Prostate gland (tissue), 2 donors: ENCODE measurements at regions not wholly inside any gene's neighbourhood (a gene's known extent, or its start where the extent isn't known, plus 50 kb on each side); places are given as distances from the start of the nearest gene placed in this dataset.
"Not testable (repeated sequence)": the region's sequence is repeated elsewhere in the genome, so short reads cannot be mapped to it uniquely, and the experiment has no call there.

Source experiments
- DNase-seq: peaks from one replicate; pipeline ENCODE4 v3.0.0-alpha.2; 2019; ENCODE audit warnings: low spot score
- H3K27ac ChIP-seq, 2 donors: fragments of 200-600 bp; sonication (generic); 2 replicates each; pipeline ENCODE4 v1.5.1; 2017 to 2019
- H3K27me3 ChIP-seq: fragments of 200-600 bp; sonication (generic); replicated peaks from 2 replicates; pipeline ENCODE4 v1.5.1; 2019; ENCODE audit not compliant: insufficient read depth
- H3K36me3 ChIP-seq, 2 donors: fragments of 200-600 bp; sonication (generic); 1 replicate in 1 of 2; 2 replicates in 1 of 2; pipeline versions ENCODE4 v1.5.1 to v1.8.1; 2017 to 2019
- H3K4me1 ChIP-seq: fragments of 200-600 bp; sonication (generic); replicated peaks from 2 replicates; pipeline ENCODE4 v1.5.1; 2019
- H3K4me3 ChIP-seq, 2 donors: fragments of 200-600 bp; sonication (generic); 2 replicates each; pipeline ENCODE4 v1.5.1; 2017 to 2019
- H3K9me3 ChIP-seq: fragments of 200-600 bp; sonication (generic); 2 replicates; pipeline ENCODE4 v1.5.1; 2017
- POLR2A ChIP-seq: fragments of 450-650 bp; IDR thresholded peaks from one replicate; pipeline ENCODE4 v1.6.1; 2016; ENCODE audit warnings: antibody characterized with exemption, mild to moderate bottlenecking
- POLR2AphosphoS5 ChIP-seq: sonication (generic); formaldehyde crosslinking; IDR thresholded peaks from one replicate; pipeline ENCODE4 v1.6.1; 2017; ENCODE audit warnings: antibody characterized with exemption
- WGBS: methylation state at CpG from one replicate; pipeline ENCODE4 v1.1.5; 2018; 5-methylcytosine and 5-hydroxymethylcytosine counted together
- intact Hi-C: fragments of 100-400 bp; cut with DNase I; formaldehyde crosslinking; loops from one replicate; pipeline ENCODE4 v1.14.2; 2022
- TF ChIP-seq, protein P1 (sequence below), 4 experiments: fragments of 200-600 bp in 2 of 4; fragments of 450-650 bp in 2 of 4; sonication (generic) in 2 of 4; IDR thresholded peaks; 1 replicate in 3 of 4; 2 replicates in 1 of 4; pipeline ENCODE4 v1.5.1; 2016 to 2019; ENCODE audit warnings: antibody characterized with exemption in 4 of 4, mild to moderate bottlenecking in 2 of 4, moderate library complexity in 2 of 4

DNA sequence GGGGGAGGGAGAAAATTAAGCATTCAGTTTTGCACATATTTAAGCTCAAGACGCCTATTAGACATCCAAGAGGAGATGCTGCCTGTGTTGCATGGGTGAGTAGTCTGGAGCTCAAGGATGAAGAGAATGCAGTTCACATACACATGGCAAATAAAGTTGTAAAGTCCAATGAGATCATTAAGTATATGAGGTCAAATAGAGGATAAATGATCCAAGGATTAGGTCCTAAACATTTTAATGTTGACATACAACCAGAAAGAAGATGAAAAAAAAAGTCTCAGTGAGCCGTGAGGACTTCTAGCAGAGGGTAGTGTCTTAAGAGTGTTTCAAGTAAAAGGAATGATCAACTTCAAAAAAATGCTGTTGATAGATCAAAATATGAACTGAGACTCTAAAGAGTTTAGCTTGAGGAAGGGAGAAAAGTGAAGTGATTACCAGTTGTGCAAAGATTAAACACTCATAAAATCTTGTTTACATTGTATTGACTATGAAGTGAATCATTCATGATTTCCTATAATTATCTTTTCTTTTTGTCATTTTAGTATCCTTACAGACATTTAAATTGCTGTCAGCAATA, 251.8 kb downstream of the ZNF608 start:
- H3K9me3 ChIP-seq: no peaks in the 10 kb centered on the region
- no peaks in the 10 kb centered on the region for H3K36me3 ChIP-seq
- no peaks in the 10 kb centered on the region for H3K4me1 ChIP-seq
- intact Hi-C loops: no loop called here
- no peak overlapping the region for H3K27ac ChIP-seq
- H3K27me3 ChIP-seq: no peaks in the 10 kb centered on the region
- TF ChIP-seq POLR2AphosphoS5 (no peak), POLR2A (no peak)
- TF ChIP-seq, protein P1, sequence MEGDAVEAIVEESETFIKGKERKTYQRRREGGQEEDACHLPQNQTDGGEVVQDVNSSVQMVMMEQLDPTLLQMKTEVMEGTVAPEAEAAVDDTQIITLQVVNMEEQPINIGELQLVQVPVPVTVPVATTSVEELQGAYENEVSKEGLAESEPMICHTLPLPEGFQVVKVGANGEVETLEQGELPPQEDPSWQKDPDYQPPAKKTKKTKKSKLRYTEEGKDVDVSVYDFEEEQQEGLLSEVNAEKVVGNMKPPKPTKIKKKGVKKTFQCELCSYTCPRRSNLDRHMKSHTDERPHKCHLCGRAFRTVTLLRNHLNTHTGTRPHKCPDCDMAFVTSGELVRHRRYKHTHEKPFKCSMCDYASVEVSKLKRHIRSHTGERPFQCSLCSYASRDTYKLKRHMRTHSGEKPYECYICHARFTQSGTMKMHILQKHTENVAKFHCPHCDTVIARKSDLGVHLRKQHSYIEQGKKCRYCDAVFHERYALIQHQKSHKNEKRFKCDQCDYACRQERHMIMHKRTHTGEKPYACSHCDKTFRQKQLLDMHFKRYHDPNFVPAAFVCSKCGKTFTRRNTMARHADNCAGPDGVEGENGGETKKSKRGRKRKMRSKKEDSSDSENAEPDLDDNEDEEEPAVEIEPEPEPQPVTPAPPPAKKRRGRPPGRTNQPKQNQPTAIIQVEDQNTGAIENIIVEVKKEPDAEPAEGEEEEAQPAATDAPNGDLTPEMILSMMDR (IDR thresholded peaks at IDR 0.05): no peak
- H3K4me3 ChIP-seq: no peak overlapping the region
- DNase-seq: no peak
- 87% methylated on average over 2 of the region's 2 CpGs for WGBS

DNA sequence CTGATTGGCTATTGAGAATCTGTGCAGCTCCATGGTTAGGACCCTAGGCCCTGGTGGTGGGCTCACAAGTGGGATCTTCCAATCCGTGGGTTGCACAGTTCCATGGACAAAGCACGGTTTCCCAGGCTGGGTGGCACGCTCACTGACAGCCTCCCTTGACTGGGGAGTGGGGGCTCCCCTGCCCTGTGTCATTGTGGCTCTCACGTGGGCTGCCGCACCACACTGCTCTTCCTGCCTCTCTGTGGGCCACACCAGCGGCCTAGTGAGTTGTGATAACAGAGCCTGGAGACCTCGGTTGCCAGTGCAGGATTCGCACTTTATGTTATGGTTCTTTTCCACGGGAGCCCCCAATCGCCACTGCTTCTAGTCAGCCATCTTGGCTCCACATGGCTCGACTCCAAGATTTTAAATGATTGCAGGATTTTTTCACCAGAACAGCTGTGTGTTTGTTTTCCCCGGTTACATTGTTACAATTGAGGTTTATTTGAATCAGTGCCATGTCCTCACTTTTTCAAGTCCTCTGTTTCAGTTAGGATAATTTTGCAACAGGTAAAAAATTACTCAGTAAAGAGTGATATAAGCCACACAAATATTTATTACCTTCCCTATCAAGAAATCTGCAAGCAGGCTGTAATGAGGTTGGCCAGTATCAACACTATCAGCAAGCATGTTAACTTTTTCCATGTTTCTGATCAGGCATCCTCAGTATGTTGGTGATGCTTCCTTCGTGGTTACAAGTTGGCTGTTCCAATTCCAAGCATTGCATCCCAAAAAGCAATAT, 253.8 kb downstream of the ZNF608 start:
- H3K9me3 ChIP-seq: no peaks in the 10 kb centered on the region
- H3K4me3 ChIP-seq: no peak overlapping the region
- intact Hi-C loops: no loop called here
- no peak overlapping the region for H3K27ac ChIP-seq
- H3K36me3 ChIP-seq: no peaks in the 10 kb centered on the region
- TF ChIP-seq POLR2A: no peak
- TF ChIP-seq, protein P1 (IDR thresholded peaks at IDR 0.05): no peak
- no peak for TF ChIP-seq POLR2AphosphoS5
- DNase-seq: no peak
- H3K4me1 ChIP-seq: no peaks in the 10 kb centered on the region
- 73% methylated on average over 13 of the region's 13 CpGs for WGBS
- no peaks in the 10 kb centered on the region for H3K27me3 ChIP-seq

DNA sequence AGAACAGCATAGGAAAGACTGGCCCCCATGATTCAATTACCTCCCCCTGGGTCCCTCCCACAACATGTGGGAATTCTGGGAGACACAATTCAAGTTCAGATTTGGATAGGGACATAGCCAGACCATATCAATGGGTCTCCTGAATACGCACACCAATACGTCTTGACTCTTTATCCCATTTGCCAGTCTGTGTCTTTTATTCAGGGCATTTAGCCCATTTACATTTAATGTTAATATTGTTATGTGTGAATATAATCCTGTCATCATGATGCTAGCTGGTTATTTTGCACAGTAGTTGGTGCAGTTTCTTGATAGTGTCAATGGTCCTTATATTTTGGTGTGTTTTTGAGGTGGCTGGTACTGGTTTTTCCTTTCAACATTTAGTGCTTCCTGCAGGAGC, 256.1 kb downstream of the ZNF608 start:
- H3K36me3 ChIP-seq, H3K4me1 ChIP-seq, H3K9me3 ChIP-seq, H3K27ac ChIP-seq, DNase-seq, intact Hi-C loops, H3K27me3 ChIP-seq, H3K4me3 ChIP-seq: not testable (repeated sequence)
- WGBS: 100% methylated on average over 2 of the region's 2 CpGs

DNA sequence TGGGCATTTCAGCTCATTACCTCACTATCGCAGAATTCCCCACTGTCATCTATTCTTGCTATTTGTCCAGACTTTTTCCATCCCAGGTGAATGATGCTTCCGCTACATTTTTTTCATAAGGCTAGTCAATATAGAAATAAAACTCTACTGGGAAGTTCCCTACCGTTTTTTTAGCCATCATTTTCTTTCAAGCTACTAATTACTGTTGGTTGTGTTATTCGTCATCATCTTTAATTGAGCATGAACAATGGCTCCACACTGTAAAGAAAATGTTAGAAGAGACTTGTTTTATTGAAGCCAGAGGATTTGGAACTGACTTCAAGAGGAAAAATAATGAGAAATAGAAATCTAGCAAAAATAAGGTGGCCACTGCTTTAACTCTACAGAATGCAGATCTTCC, 265.0 kb downstream of the ZNF608 start:
- Histone ChIP-seq H3K4me1 (no peaks in the 10 kb centered on the region), H3K27me3 (no peaks in the 10 kb centered on the region), H3K27ac (no peak overlapping the region), H3K36me3 (no peaks in the 10 kb centered on the region), H3K9me3 (no peaks in the 10 kb centered on the region), H3K4me3 (no peak overlapping the region)
- 75% methylated on average over 4 of the region's 4 CpGs for WGBS
- DNase-seq: no peak
- TF ChIP-seq POLR2AphosphoS5 (no peak), POLR2A (no peak)
- TF ChIP-seq, protein P1 (IDR thresholded peaks at IDR 0.05): no peak
- intact Hi-C loops: no loop called here

DNA sequence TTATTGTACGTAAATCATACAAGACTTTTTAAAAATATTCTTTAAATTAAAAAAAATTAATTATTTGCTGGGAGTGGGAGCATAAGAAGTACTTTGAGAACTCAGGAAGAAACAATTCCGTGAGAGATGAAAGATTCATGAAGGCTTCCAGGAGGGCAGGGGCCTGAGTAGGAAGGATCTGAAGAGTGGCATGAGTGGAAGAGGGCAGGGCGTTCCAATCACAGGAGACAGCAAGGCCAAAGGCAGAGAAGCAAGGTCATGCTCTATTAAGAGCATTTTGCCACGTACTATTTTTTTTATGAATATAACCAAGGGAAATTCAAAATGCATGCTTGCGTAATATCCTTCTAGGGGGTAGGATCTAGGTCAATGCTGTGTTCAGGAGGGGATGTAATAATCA, 265.5 kb downstream of the ZNF608 start:
- intact Hi-C loops: no loop called here
- 90% methylated on average over 5 of the region's 5 CpGs for WGBS

DNA sequence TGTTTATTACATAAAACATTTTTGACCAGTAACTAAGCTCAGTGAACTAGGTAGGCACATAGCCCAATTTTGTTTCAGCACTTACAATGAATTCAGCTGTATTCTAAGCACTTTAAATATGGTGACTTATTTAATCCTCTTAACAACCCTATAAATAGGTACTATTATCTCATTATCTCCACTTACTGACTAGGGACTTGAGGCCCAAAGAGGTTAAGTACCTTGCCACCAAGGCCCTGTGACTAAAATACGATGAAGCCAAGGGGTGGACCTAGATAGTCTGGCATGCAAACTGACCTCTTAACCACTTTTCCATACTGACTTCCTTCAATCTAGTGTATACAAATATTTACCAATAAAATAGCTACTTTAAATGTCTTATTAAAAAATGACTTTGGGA, 266.4 kb downstream of the ZNF608 start:
- H3K4me3 ChIP-seq: no peak overlapping the region
- no peak for DNase-seq
- intact Hi-C loops: no loop called here
- no peak for TF ChIP-seq POLR2AphosphoS5
- no peak for TF ChIP-seq POLR2A
- TF ChIP-seq, protein P1 (IDR thresholded peaks at IDR 0.05): no peak
- 100% methylated on average over 1 of the region's 1 CpG for WGBS
- H3K36me3 ChIP-seq: no peaks in the 10 kb centered on the region
- H3K27me3 ChIP-seq: no peaks in the 10 kb centered on the region
- no peaks in the 10 kb centered on the region for H3K4me1 ChIP-seq
- no peaks in the 10 kb centered on the region for H3K9me3 ChIP-seq
- no peak overlapping the region for H3K27ac ChIP-seq

More for the DNA sequence above, 265.5 kb downstream of the ZNF608 start:
- TF ChIP-seq POLR2AphosphoS5: no peak
- no peak for TF ChIP-seq POLR2A
- no peak overlapping the region for H3K4me3 ChIP-seq
- H3K4me1 ChIP-seq: no peaks in the 10 kb centered on the region
- no peaks in the 10 kb centered on the region for H3K27me3 ChIP-seq
- no peak overlapping the region for H3K27ac ChIP-seq
- H3K9me3 ChIP-seq: no peaks in the 10 kb centered on the region
- H3K36me3 ChIP-seq: no peaks in the 10 kb centered on the region
- DNase-seq: no peak
